Choroid plexus epithelial cell (primary cell): ENCODE measurements at regions not wholly inside any gene's neighbourhood (a gene's known extent, or its start where the extent isn't known, plus 50 kb on each side); places are given as distances from the start of the nearest gene placed in this dataset.
A peak's percentile ranks its signal among the peaks of the same experiment; 100 is the strongest.

Experiments used
- DNase-seq: peaks from one replicate; pipeline ENCODE4 v3.0.0-alpha.2; 2010; ENCODE audit warnings: low read depth
- H3K4me3 ChIP-seq: 2 replicates; pipeline ENCODE4 v1.5.1; 2011; ENCODE audit warnings: low read depth, mild to moderate bottlenecking, control low read depth, low read length, moderate library complexity
- CTCF ChIP-seq: conservative IDR thresholded peaks from 2 replicates; pipeline ENCODE4 v1.5.1; 2011; ENCODE audit warnings: low read depth, mild to moderate bottlenecking, control low read depth, inconsistent platforms, low read length, moderate library complexity

- DNase-seq, result peak; percentile 38
- TF ChIP-seq CTCF, result no peak
- no peak overlapping the region for H3K4me3 ChIP-seq
Observed at GRCh38 chr13:67367399-67367798, 137.3 kb upstream of the PCDH9 start.

- no peak overlapping the region for H3K4me3 ChIP-seq
- peak; percentile 55 for TF ChIP-seq CTCF
- DNase-seq, result peak; percentile 83
Observed at GRCh38 chr13:67366533-67366932, 136.4 kb upstream of the PCDH9 start.

GRCh38 chr13:67355812-67356476, 125.8 kb upstream of the PCDH9 start:
- TF ChIP-seq CTCF, result no peak
- H3K4me3 ChIP-seq, result no peak overlapping the region
- no peak for DNase-seq

- DNase-seq, result peak; percentile 62
- no peak for TF ChIP-seq CTCF
- peak overlapping the region; percentile 34 for H3K4me3 ChIP-seq
Observed at GRCh38 chr13:67353941-67354340, 123.8 kb upstream of the PCDH9 start.

GRCh38 chr13:67353031-67353430, 122.9 kb upstream of the PCDH9 start:
- DNase-seq, result no peak
- H3K4me3 ChIP-seq, result no peak overlapping the region
- no peak for TF ChIP-seq CTCF

GRCh38 chr13:67351909-67352308, 121.8 kb upstream of the PCDH9 start:
- DNase-seq, result peak; percentile 58
- no peak overlapping the region for H3K4me3 ChIP-seq
- no peak for TF ChIP-seq CTCF

- no peak for DNase-seq
Observed at GRCh38 chr13:67351114-67351513, 121.0 kb upstream of the PCDH9 start.

More at GRCh38 chr13:67351114-67351513, 121.0 kb upstream of the PCDH9 start:
- no peak for TF ChIP-seq CTCF
- H3K4me3 ChIP-seq, result no peak overlapping the region
